ENCODE measurements at regions not wholly inside any gene's neighbourhood (a gene's known extent, or its start where the extent isn't known, plus 50 kb on each side); places are given as distances from the start of the nearest gene placed in this dataset.

- no peak for DNase-seq (ENCODE audit: low spot score)
- intact Hi-C loops (cut with DNase I) = no loop called here
- H3K27ac ChIP-seq = no peak overlapping the region
- no peak for TF ChIP-seq POLR2A (IDR thresholded peaks at IDR 0.05)
- no peak for TF ChIP-seq POLR2AphosphoS5 (IDR thresholded peaks at IDR 0.05)
- no peak for TF ChIP-seq CTCF (IDR thresholded peaks at IDR 0.05)
- no peak overlapping the region for H3K4me3 ChIP-seq
- no peaks in the 10 kb centered on the region for H3K27me3 ChIP-seq (replicated peaks; ENCODE audit: insufficient read depth)
- 79% methylated on average over 4 of the region's 4 CpGs for WGBS
- no peaks in the 10 kb centered on the region for H3K4me1 ChIP-seq (replicated peaks)
- H3K36me3 ChIP-seq = no peaks in the 10 kb centered on the region
- H3K9me3 ChIP-seq = no peaks in the 10 kb centered on the region
These were observed 942.5 kb upstream of the CITED2 start for GRCh38 chr6:140316966-140317365.

GRCh38 chr6:140314682-140315081 lies 940.2 kb upstream of the CITED2 start:
- Histone ChIP-seq H3K4me1 (replicated peaks) (no peaks in the 10 kb centered on the region), H3K27ac (no peak overlapping the region), H3K27me3 (replicated peaks; ENCODE audit: insufficient read depth) (no peaks in the 10 kb centered on the region), H3K4me3 (no peak overlapping the region), H3K36me3 (no peaks in the 10 kb centered on the region), H3K9me3 (no peaks in the 10 kb centered on the region)
- DNase-seq (ENCODE audit: low spot score) = no peak
- intact Hi-C loops (cut with DNase I) = no loop called here
- TF ChIP-seq POLR2AphosphoS5 (IDR thresholded peaks at IDR 0.05) (no peak), CTCF (IDR thresholded peaks at IDR 0.05) (no peak), POLR2A (IDR thresholded peaks at IDR 0.05) (no peak)
- 63% methylated on average over 2 of the region's 2 CpGs for WGBS

- TF ChIP-seq POLR2A (IDR thresholded peaks at IDR 0.05) = no peak
- TF ChIP-seq POLR2AphosphoS5 (IDR thresholded peaks at IDR 0.05) = no peak
- TF ChIP-seq CTCF (IDR thresholded peaks at IDR 0.05) = no peak
- intact Hi-C loops (cut with DNase I) = no loop called here
- H3K9me3 ChIP-seq = no peaks in the 10 kb centered on the region
- H3K4me3 ChIP-seq = no peak overlapping the region
- no peak for DNase-seq (ENCODE audit: low spot score)
- no peaks in the 10 kb centered on the region for H3K4me1 ChIP-seq (replicated peaks)
- H3K27ac ChIP-seq = no peak overlapping the region
- H3K27me3 ChIP-seq (replicated peaks; ENCODE audit: insufficient read depth) = no peaks in the 10 kb centered on the region
- no peaks in the 10 kb centered on the region for H3K36me3 ChIP-seq
These were observed 936.7 kb upstream of the CITED2 start for GRCh38 chr6:140311146-140311545.

GRCh38 chr6:140303218-140303949 lies 928.9 kb upstream of the CITED2 start:
- H3K4me1 ChIP-seq (replicated peaks) = no peaks in the 10 kb centered on the region
- H3K4me3 ChIP-seq = no peak overlapping the region
- H3K27ac ChIP-seq = no peak overlapping the region
- H3K27me3 ChIP-seq (replicated peaks; ENCODE audit: insufficient read depth) = no peaks in the 10 kb centered on the region
- WGBS = 40% methylated on average over 8 of the region's 8 CpGs
- intact Hi-C loops (cut with DNase I) = no loop called here
- DNase-seq (ENCODE audit: low spot score) = peak; percentile 20
- no peak for TF ChIP-seq POLR2A (IDR thresholded peaks at IDR 0.05)
- peak; percentile 8 for TF ChIP-seq POLR2AphosphoS5 (IDR thresholded peaks at IDR 0.05)
- no peak for TF ChIP-seq CTCF (IDR thresholded peaks at IDR 0.05)
- no peaks in the 10 kb centered on the region for H3K9me3 ChIP-seq
- H3K36me3 ChIP-seq = no peaks in the 10 kb centered on the region

GRCh38 chr6:140300331-140300730 lies 925.9 kb upstream of the CITED2 start:
- no peaks in the 10 kb centered on the region for H3K36me3 ChIP-seq
- no peak for TF ChIP-seq POLR2A (IDR thresholded peaks at IDR 0.05)
- TF ChIP-seq POLR2AphosphoS5 (IDR thresholded peaks at IDR 0.05) = no peak
- TF ChIP-seq CTCF (IDR thresholded peaks at IDR 0.05) = no peak
- H3K4me3 ChIP-seq = no peak overlapping the region
- no peak overlapping the region for H3K27ac ChIP-seq
- no peaks in the 10 kb centered on the region for H3K9me3 ChIP-seq
- DNase-seq (ENCODE audit: low spot score) = no peak
- no peaks in the 10 kb centered on the region for H3K27me3 ChIP-seq (replicated peaks; ENCODE audit: insufficient read depth)
- 89% methylated on average over 1 of the region's 1 CpG for WGBS
- no peaks in the 10 kb centered on the region for H3K4me1 ChIP-seq (replicated peaks)
- intact Hi-C loops (cut with DNase I) = no loop called here
